HG02973 (cell line): ENCODE measurements at regions not wholly inside any gene's neighbourhood (a gene's known extent, or its start where the extent isn't known, plus 50 kb on each side); places are given as distances from the start of the nearest gene placed in this dataset.
A peak's percentile ranks its signal among the peaks of the same experiment; 100 is the strongest.
"Not testable (repeated sequence)": the region's sequence is repeated elsewhere in the genome, so short reads cannot be mapped to it uniquely, and the experiment has no call there.

Experiments used
- ATAC-seq: cut with Tn5 transposase; IDR thresholded peaks from one replicate; pipeline ENCODE4 v1.9.1; 2021; ENCODE audit warnings: moderate library complexity; ENCODE audit not compliant: unreplicated experiment

DNA sequence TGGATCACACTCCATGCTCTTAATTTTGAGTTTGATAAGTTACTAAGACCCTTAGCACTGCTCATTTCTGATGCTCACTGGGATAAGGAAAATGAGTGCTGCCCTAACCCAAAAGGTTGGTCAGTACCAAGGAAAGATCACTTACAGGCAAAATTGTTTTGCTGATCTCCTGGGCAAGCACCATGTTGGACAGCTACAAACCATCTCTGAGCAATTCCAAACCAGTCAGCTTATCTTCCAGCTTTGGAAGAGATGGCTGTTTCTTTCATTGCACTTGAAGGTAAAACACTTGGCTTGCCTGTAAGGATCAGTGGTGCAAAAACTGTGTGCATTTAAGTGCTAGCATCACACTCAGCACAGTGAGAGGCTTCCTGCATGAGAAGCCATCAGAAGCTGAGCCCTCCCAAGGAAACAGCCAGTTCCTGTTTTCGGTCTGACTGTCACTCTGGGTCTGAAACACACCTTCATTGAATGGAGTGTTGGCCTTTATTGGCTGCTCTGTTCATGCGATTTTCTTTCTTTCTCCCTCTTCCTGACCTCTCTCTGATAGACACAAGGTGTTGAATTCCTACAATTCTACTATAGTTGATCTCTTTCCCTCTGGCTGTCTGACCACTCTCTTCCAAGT lies 126.4 kb upstream of the GHITM start:
- peak; percentile 94 for ATAC-seq

DNA sequence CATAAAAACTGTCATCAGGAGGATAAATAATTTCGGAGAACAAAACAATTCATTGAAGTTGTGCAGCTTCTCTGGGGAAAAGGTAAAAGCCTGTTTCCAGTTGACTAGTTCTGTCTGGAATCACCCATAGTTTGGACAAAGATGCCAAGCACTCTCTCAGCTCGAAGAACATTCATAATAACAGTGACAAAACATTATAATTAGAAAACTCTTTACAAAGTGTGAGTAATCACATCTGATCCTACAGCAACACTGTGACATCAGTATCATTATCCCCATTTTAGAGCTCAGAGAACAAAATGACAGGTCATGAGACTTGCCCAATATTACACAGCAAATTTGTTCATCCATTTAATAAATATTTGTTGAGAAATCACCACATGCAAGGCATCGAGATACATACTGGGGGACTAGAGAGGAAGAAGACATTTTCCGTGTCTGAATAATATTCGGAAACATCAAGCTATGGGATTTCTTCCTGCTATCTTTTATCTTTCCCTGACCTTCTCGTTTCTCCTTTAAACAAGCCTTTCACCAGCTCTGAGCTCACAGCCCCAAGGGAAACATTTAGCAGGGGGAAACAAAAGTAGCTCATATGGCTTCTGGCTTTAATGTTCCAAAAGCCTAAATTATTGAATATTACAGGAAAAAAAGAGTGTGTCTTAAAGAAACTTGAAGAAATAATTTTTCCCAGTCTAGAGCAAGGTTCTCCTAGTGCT lies 123.3 kb upstream of the GHITM start:
- ATAC-seq, result no peak

DNA sequence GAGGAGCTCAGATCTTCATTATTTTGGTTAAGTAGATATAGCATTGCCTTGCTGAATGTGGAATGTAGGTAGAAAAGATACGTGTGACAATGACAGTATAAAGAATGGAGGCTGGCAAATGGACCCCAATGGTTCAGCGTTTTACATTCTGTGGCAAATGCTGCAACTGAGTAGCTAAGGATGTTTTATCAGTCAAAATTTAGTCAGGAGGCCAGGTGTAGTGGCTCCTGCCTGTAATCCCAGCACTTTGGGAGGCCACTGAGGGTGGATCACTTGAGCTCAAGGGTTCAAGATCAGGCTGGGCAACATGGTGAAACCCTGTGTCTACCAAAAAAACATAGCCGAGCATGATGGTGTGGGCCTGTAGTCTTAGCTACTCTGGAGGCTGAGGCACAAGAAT lies 120.5 kb upstream of the GHITM start:
- no peak for ATAC-seq

DNA sequence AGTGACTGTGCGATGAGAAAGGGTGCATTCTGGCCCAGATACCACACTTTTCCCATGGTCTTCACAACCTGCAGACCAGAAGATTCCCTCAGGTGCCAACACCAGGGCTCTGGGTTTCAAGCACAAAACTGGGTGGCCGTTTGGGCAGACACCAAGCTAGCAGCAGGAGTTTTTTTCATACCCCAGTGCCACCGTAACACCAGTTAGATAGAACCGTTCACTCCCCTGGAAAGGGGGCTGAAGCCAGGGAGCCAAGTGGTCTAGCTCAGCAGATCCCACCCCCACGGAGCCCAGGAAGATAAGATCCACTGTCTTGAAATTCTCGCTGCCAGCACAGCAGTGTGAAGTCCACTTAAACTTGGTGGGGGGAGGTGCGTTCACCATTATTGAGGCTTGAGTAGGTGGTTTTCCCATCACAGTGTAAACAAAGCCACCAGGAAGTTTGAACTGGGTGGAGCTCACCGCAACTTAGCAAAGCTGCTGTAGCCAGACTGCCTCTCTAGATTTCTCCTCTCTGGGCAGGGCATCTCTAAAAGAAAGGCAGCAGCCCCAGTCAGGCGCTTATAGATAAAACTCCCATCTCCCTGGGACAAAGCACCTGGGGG lies 119.4 kb upstream of the GHITM start:
- ATAC-seq, result not testable (repeated sequence)

DNA sequence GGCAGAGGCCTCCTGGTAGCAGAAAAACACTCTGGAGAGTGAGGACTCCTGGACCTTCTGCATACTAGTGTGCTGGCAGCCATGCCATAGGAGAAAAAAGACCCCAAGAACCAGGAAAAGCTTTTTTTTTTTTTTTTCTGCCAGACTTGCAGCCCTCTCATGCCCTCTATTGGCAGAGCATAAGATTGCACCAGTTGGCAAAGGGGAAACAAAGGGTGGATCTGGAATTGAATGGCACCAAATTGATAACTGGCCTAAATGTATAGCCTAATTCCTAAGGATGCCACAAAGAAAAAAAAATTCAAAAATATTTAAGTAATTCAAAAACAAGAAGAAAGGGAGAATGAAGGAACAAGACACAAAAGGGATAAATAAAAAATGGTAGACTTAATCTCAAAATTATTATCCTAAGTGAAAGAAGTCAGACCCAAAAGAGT lies 112.5 kb upstream of the GHITM start:
- no peak for ATAC-seq

DNA sequence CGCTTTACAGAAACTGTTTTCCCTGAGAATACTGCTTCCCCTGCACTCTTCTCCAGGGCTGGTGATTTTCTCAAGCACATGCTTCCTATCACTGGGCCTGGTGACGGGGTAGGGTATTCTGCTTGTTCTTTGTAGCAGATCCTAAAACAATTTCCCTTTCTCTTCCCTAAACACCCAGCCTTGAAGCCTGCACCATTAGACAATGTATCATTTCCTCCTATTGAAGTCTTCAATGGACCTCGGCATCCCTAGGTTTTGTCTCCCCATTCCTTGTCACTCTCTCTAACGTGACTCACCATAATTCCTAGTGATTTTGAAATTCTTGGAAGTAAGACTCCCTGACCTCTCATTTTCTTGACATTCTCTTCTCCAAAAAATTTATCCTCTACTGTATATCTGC lies 109.5 kb upstream of the GHITM start:
- ATAC-seq, result no peak

DNA sequence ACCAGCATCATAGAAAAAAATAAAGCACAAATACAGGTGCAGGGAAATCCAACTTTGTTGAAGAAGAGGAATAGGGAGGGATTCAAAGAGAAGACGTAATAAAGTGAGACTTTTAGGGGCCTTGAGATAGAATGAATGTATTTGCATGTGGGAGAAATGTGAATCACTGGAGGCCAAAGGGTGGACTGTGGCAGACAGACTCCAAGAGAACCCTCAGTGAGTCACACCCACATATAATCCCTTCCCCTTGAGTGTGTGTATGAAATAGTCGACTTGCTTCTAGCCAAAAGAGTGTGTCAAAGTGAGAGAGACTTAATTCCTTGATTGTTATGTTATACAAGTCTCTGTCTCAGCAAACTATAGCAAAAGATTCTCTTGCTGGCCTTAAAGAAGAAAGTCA lies 101.3 kb upstream of the GHITM start:
- no peak for ATAC-seq

DNA sequence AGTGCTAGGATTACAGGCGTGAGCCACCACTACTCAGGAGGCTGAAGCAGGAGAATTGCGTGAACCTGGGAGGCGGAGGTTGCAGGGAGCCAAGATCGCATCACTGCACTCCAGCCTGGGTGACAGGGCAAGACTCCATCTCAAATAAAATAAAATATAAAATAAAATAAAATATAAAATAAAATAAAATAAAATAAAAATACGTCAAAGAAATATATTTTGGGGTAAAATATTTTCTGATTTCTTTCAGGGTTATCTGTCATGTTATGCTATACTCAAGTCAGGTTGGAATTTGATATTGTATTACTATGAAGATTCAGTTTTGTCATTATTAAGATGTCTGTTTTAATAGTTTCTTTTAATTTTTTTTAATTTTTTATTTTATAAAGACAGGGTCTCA lies 99.4 kb upstream of the GHITM start:
- no peak for ATAC-seq

DNA sequence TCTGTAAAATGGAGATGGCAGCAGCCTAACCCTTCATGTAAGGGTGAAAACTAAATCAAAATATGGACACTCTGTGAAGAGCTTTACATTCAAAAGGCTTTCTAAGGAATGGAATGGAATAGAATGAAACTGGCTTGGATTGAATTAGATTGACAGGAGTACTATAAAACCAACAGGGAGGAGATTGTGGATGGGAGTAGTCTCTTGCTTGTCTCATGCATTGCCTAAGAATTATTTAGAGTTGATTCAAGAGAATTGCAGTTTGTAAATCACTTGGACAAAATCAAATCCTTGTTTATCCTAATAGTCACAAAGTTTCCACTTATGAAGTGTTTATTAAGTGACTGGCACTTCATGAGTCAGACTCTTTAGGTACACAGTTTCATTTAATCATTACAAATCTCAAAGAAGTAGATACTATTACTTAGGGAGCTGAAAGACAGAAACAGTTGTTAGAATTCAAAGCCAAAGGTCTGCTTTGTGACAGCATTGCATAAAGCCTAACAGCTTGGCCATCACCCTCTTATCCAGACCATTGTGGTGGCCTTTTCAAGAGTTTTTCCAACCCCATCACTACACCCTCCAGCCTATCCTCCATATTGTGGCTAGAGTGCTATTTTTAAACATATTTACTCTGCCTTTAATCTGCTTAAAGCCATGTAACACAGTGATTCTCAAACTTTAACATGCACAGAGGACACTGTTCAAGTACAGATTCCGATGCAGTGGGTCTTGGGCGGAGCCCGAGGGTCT lies 91.9 kb upstream of the GHITM start:
- ATAC-seq, result no peak

DNA sequence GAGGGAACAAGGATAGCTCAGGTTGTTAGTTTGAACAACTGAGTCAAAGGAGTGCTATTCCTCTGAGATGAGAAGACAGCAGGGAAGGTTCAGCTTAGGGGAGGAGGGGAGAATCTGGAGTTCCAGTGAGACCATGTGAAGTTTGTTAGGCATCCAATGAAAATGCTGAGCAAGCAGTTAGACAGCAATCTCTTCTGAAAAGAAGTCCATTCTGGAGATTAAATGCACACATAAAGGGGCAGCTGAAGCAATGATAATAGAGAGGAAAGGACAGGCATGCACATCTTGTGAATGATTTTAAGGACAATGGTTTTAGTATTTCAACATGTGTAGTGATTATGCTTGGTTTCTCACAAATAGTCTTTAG lies 89.7 kb upstream of the GHITM start:
- no peak for ATAC-seq

DNA sequence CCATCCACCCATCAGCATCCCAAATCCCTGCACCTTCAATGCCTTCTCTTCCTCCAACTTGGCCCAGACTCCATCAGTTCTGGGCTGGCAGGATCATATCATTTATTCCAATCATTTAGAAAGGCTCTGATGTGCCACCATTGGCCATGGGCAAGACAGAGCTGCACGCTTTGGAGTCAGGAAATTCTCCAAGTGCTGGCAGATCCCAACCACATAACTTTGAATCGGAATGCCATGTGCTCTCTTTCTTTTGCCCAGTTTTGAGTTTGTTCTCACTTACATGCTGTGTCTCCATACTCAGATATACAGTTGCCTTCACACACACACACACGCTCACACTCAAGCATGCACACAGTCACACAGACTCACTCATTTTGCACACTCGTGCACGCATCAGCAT lies 85.7 kb upstream of the GHITM start:
- no peak for ATAC-seq

DNA sequence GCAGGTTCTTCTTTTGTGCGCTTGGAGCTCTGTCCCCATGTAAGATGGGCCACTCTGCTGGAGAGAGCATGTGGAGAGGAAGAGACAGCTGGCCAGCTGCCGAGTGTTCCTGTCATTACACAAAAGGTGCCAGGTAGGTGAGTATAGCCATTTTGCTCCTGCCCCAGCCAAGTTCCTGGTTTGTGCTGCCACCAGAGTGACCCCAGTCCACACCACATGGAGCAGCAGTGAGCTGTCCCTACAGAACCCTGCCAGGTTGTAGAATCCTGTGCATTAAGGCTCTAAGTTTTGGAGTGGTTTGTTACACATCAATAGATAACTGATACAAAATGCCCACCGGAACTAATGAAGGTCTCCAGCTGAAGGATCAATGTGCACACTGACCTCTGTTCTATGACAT lies 84.6 kb upstream of the GHITM start:
- no peak for ATAC-seq

DNA sequence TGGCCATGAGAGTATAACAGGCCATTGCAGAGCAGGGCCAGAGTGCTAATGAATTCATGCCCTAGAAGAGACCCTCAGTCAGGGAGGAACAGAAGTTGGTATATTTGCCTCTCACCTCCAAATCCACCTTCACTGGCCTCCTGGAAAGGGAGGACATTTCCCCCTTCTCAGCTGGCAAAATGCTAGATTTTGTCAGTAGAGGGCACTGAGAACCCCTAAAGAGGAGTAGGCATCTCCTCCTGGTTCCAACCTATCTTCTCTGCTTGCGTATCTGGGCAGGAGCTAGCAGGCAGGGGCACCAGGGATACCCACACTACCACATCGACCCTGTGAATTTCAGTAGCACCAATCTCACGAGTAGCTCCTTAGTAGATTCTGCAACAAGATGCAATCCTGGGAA lies 79.8 kb upstream of the GHITM start:
- no peak for ATAC-seq

DNA sequence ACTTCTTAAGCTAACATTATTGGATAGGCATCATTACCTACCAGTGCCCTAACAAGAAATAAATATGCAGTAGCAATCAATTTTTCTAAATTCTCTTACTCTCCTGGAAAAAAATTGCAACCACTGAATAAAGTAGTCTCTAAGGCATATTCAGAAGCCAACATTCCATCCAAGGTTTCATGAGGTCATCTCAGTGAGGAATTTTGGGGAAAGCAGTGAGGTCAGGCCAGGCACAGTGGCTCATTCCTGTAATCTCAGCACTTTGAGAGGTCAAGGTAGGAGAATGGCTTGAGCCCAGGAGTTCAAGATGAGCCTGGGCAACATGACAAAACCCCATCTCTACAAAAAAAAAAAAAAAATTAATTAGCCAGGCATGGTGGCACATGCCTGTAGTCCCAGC lies 75.9 kb upstream of the GHITM start:
- no peak for ATAC-seq

DNA sequence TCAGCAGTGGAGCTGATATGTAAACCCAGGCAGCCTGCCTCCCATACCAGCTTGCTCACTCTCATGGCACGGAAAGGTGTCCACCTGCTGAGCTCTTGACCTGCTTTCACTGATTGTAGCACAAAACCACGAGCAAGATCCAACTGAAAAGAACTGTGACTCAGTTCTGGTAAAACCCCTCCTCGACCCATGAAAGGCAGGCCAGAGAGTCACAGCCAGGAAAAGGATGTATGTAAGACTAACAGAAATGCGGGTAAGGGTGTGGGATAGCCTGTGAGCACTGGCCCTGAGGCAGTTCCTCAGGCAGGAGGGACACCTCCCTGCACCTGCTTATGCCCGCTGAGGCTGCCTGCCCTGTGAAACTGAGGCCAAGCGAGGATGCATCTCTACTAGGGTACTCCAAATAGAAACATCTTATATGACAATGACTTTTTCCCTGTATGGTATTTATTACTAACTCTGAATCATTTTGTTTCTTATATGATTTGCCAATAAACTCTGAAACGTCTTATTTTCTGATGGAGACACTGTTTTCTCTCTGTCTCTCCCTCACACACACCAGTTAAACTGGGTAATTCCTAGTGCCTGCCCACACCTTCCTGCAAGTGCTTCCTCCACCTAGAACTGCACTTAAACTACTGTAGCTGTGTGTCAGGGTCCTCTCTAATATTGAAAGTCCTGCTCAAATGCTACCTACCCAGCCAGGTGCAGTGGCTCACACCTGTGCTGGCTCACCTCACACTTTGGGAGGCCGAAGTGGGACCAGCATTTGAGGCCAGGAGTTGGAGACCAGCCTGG lies 73.3 kb upstream of the GHITM start:
- ATAC-seq, result no peak

DNA sequence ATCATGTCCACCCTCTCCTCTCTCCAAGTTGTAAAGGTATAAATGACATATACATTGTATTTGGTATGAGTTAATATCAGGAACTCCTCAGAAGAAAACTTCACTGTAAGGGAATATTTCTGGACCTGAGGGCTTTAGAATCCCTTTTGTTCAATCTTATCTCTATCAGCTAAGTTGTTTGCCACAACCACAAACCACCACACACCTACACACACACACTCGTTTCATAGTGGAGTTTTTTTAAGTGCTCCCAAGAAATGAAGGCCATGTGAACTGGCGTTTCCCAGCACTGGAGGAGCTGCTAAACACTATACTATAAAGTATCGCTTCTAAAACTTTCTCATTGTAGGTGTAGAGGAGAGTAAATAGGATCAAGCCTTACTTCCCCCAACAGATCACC lies 64.8 kb upstream of the GHITM start:
- no peak for ATAC-seq

DNA sequence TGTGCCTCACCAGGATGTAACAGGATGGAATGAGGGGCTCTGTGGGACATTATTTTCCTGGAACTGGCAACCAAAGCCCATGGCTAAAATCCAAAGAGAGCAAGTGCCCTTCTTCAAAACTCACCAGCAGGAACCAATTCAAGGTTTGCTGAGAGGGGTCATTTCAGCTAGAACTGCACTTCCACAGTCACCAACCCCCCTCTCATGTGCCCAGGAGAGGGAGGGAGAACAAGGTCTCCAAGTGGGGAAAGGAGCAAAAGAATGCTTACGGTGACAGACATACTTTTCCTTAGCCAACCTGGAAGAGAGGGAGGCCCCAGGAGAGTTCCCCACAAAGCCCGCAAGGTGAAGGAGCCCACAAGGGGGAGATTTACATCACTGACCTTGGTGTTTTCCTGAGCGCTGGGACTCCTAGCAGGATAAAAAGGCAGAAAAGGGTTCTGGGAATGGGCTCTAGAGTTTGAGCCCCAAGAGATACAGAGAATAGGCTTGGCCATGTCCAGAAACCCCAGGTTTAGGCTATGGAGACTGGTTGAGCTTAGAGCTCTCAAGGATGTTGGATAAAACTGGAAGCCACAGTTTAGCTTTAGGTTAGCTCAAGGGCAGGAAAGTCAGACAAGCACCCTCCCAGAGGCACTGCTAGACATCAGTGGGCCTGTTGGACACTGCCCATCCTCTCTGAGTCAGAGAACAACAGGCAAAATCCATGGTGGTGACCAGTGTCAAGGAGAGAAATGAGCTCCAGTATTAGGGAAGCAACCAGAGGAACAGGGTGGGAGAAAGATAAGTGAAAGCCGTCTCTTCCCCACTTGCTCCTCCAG lies 63.9 kb upstream of the GHITM start:
- no peak for ATAC-seq

DNA sequence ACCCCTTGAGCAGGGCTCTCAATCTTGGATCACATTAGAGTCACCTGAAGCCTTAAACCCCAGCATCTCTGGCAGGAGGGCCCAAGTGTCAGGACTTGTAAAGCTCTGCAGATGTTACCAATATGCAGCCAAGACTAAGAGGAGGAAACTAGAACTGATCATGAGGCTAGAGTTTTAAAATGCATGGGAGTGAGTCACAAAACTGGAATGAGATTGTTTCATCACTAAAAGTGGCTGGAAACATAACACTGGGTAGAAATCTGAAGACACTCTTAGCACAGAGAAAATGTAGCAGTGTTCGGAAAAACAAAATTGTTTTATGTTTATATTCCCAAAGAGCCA lies 63.3 kb upstream of the GHITM start:
- ATAC-seq, result no peak

DNA sequence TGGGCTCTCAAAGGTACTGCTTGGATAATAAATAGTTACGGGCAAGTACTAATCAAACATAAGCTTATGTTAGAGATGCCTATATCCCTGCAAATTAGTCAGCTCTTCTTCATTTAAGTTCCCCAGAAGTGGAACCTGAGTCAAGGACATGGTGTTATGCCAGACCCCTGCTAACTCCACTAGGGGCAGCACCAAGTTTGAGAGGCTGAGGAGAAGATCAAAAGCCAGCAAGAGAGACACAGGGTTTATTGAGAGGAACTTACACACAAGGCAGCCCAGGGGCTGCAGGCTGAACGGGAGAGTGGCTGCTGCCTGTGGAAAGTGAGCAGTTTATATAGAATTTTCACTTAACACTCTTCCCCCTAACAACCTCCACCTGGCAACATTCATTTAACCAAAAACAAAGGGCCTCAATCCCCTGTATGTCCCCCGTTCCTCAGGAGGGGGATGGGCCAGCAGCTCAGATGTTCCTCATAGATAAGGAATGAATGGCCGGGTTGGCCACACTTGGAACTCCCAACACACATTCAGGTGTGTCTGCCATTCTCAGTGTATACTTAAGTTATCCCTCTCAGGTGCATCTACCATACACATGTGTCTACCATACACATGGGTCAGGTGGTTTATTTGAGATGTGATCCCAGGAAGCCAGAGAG lies 62.6 kb upstream of the GHITM start:
- ATAC-seq, result peak; percentile 59

DNA sequence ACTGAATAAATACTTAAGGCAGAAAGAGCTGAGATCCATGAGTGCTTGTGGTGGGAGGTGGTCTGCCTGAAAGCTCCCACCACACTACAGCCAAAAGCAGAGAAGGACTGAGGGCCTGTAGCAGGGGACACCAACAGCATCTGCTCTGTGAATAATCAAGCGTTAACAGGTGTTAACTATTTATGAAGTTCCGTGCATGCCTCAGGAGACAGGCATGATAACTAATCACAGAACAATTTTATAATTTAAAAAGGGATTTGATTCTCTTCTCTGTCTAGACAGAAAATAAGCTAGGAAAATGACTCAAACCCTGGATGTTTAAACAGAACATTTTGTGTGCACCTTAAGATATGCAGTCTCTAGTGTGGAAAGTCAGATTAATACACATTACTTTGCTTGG lies 61.5 kb upstream of the GHITM start:
- ATAC-seq, result no peak
